ENCODE measurements at regions not wholly inside any gene's neighbourhood (a gene's known extent, or its start where the extent isn't known, plus 50 kb on each side); places are given as distances from the start of the nearest gene placed in this dataset.

DNA sequence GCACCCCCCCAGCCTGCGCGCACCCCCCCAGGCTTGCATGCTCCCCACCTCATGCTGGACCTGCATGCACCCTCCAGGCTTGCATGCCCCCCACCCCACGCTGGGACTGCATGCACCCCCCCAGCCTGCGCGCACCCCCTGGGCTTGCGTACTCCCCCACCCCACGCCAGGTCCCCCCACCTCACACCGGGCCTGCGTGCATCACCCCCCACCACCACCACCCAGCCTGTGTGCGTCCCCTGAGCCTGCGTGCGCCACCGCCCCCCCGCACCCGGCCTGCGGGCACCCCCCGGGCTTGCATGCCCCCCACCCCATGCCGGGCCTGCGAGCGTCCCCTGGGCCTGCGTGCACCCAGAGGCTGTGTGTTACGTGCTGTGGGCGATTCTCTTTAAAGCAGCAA lies 61.0 kb upstream of the SLCO4A1 start:
- TF ChIP-seq POLR2AphosphoS5 (IDR thresholded peaks at IDR 0.05) (no peak), CTCF (IDR thresholded peaks at IDR 0.05 in 8 of 11, conservative IDR thresholded peaks at IDR 0.05 in 3 of 11) (no peak), POLR2A (IDR thresholded peaks at IDR 0.05) (no peak)

Measured in spleen (tissue), 7 donors.